HCT116 (cell line): ENCODE measurements at regions not wholly inside any gene's neighbourhood (a gene's known extent, or its start where the extent isn't known, plus 50 kb on each side); places are given as distances from the start of the nearest gene placed in this dataset.

Experiments used
- ATAC-seq: fragments of 200-7000 bp; cut with Tn5 transposase; 2 replicates; pipeline ENCODE4 v1.9.1; 2020; ENCODE audit warnings: mild to moderate bottlenecking, moderate library complexity
- BruUV-seq: library from RNA; stranded (reverse); fragments of 400-500 nt; replicated peaks from 2 replicates; lab custom pipeline; 2021; lab: Mats Ljungman, UMichigan
- CTCF ChIA-PET: fragments of 300-600 bp; sonication (Branson Sonifier 250); formaldehyde crosslinking; loops from one replicate; lab custom pipeline; 2021; ENCODE audit warnings: antibody characterized with exemption; lab: Charles Lee
- POLR2A ChIA-PET: fragments of 300-600, 350-600 bp; sonication (Branson Sonifier 250); formaldehyde crosslinking; loops from one replicate; lab custom pipeline; 2021; ENCODE audit warnings: antibody characterized with exemption; lab: Charles Lee
- RAD21 ChIA-PET, 2 experiments: fragments of 300-600 bp; sonication (Branson Sonifier 250); formaldehyde crosslinking; loops; one replicate each; lab custom pipeline; 2023; ENCODE audit warnings: low total read pairs in 2 of 2; ENCODE audit not compliant: uncharacterized antibody in 2 of 2, unreplicated experiment in 2 of 2, low non-redundant PET in 1 of 2; lab: Charles Lee
- DNase-seq: peaks from one replicate; pipeline ENCODE4 v3.0.0-alpha.2; 2010; ENCODE audit warnings: low read depth, low spot score
- H2AFZ ChIP-seq: fragments of 200-600 bp; shearing (Covaris generic), sonication (generic); 2 replicates; pipeline ENCODE4 v1.6.1; 2017; ENCODE audit warnings: low read depth, mixed run types, mixed read lengths, antibody characterized with exemption, low read length; ENCODE audit not compliant: poor library complexity, severe bottlenecking
- H3K27ac ChIP-seq: 2 replicates; pipeline ENCODE4 v1.5.1; 2012; ENCODE audit warnings: low read depth, low read length
- H3K27me3 ChIP-seq: fragments of 200-600 bp; sonication (generic); 2 replicates; pipeline ENCODE4 v1.6.1; 2016; ENCODE audit warnings: mixed run types, low read length, mixed read lengths; ENCODE audit not compliant: insufficient read depth
- H3K36me3 ChIP-seq, 2 experiments: fragments of 200-500 bp in 1 of 2; fragments of 200-600 bp in 1 of 2; sonication (Bioruptor generic) in 1 of 2; sonication (generic) in 1 of 2; 2 replicates each; pipeline versions ENCODE4 v1.5.1 to v1.6.1; 2014 to 2016; ENCODE audit warnings: low read length in 2 of 2, inconsistent platforms in 1 of 2, mixed read lengths in 1 of 2, mixed run types in 1 of 2; ENCODE audit not compliant: insufficient read depth in 2 of 2, control insufficient read depth in 1 of 2
- H3K4me1 ChIP-seq, 2 experiments: fragments of 200-600 bp in 1 of 2; sonication (generic) in 1 of 2; 2 replicates each; pipeline versions ENCODE4 v1.5.1 to v1.6.1; 2012 to 2017; ENCODE audit warnings: low read length in 2 of 2, inconsistent platforms in 1 of 2, mild to moderate bottlenecking in 1 of 2, mixed read lengths in 1 of 2, mixed run types in 1 of 2, moderate library complexity in 1 of 2; ENCODE audit not compliant: insufficient read depth in 2 of 2, control insufficient read depth in 1 of 2
- H3K4me2 ChIP-seq: fragments of 200-600 bp; sonication (generic); 2 replicates; pipeline ENCODE4 v1.6.1; 2017; ENCODE audit warnings: mixed run types, low read length, mixed read lengths
- H3K4me3 ChIP-seq, 2 experiments: fragments of 200-600 bp in 1 of 2; sonication (generic) in 1 of 2; replicated peaks in 1 of 2; 2 replicates each; pipeline ENCODE4 v1.5.1; 2011 to 2016; ENCODE audit warnings: low read length in 2 of 2, control low read depth in 1 of 2, low read depth in 1 of 2, mild to moderate bottlenecking in 1 of 2, mixed read lengths in 1 of 2, mixed run types in 1 of 2
- H3K79me2 ChIP-seq: fragments of 200-600 bp; sonication (generic); 2 replicates; pipeline ENCODE4 v1.6.1; 2017; ENCODE audit warnings: mild to moderate bottlenecking, mixed run types, low read length, moderate library complexity, mixed read lengths; ENCODE audit not compliant: insufficient read depth
- H3K9ac ChIP-seq: fragments of 200-600 bp; sonication (generic); 2 replicates; pipeline ENCODE4 v1.6.1; 2016; ENCODE audit warnings: low read length, mixed read lengths
- H3K9me2 ChIP-seq: fragments of 200-600 bp; sonication (generic), shearing (Covaris generic); 2 replicates; pipeline ENCODE4 v1.6.1; 2017; ENCODE audit warnings: mixed run types, mild to moderate bottlenecking, moderate library complexity; ENCODE audit not compliant: insufficient read depth
- H3K9me3 ChIP-seq, 2 experiments: fragments of 200-500 bp in 1 of 2; fragments of 200-600 bp in 1 of 2; sonication (Bioruptor generic) in 1 of 2; sonication (generic) in 1 of 2; 2 replicates each; pipeline ENCODE4 v1.6.1; 2014 to 2017; ENCODE audit warnings: low read length in 2 of 2, mixed read lengths in 2 of 2, inconsistent platforms in 1 of 2, low read depth in 1 of 2, mild to moderate bottlenecking in 1 of 2, mixed run types in 1 of 2, moderate library complexity in 1 of 2; ENCODE audit not compliant: control insufficient read depth in 1 of 2, insufficient read depth in 1 of 2
- H4K20me1 ChIP-seq: fragments of 200-600 bp; sonication (generic), shearing (Covaris generic); 2 replicates; pipeline ENCODE4 v1.6.1; 2017; ENCODE audit warnings: mixed run types, mild to moderate bottlenecking, moderate library complexity; ENCODE audit not compliant: insufficient read depth
- ELF1 ChIP-seq: IDR thresholded peaks from 2 replicates; pipeline ENCODE4 v1.6.1; 2012; ENCODE audit warnings: low read depth, borderline replicate concordance
- MAX ChIP-seq: IDR thresholded peaks from 2 replicates; pipeline ENCODE4 v1.6.1; 2012
- RAD21 ChIP-seq: IDR thresholded peaks from 2 replicates; pipeline ENCODE4 v1.6.1; 2012; ENCODE audit warnings: low read depth, mild to moderate bottlenecking
- SIN3A ChIP-seq: IDR thresholded peaks from 2 replicates; pipeline ENCODE4 v1.6.1; 2012; ENCODE audit warnings: low read depth
- SP1 ChIP-seq: IDR thresholded peaks from 2 replicates; pipeline ENCODE4 v1.6.1; 2012; ENCODE audit warnings: low read depth
- intact Hi-C: fragments of 100-400 bp; cut with micrococcal nuclease; formaldehyde crosslinking; loops from 2 replicates; pipeline ENCODE4 v1.10.0; 2022

DNA sequence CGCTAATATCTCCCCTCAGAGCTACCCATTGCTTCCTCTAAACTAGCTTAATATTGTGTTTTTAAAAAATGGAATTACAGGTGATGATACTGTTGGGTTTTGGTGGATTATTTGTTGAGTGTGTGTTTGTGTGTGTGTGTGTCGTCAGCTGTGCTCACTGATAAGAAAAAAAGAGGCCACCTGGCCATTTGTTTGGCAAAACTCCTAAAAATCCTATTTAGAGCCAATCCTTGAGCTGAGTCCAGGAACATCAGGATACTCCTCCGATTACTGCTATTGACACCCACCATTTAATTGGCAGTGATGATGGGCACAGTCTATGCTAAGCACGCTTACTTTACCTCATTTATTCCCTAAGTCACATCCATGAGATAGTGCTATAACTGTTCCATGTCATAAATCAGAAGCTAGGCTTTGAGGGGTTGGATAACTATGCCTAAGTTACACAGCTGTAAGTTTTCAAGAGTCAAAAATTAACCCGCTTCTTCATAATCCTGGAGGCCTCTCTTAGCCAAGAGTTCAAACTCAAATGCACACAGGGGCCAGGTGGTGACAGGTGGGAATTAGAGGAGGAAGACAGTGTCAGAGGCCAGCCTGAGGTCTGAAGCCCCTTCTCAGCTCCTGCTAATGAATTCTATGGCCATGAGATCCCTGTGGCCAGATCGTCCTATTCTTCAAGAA, 1026.6 kb upstream of the TMEM132C start:
- no peaks in the 10 kb centered on the region for H3K9me3 ChIP-seq
- no peaks in the 10 kb centered on the region for H3K27me3 ChIP-seq
- BruUV-seq: no TSS peak
- no peaks in the 10 kb centered on the region for H3K36me3 ChIP-seq
- H4K20me1 ChIP-seq: no peaks in the 10 kb centered on the region
- H3K4me2 ChIP-seq: no peak overlapping the region
- no peak overlapping the region for H3K27ac ChIP-seq
- H3K9ac ChIP-seq: no peak overlapping the region
- TF ChIP-seq SIN3A: no peak
- TF ChIP-seq SP1: no peak
- TF ChIP-seq ELF1: no peak
- RAD21 ChIA-PET: no interaction called here
- H3K4me3 ChIP-seq: no peak overlapping the region
- intact Hi-C loops: no loop called here
- H3K4me1 ChIP-seq: no peaks in the 10 kb centered on the region
- no peak overlapping the region for H2AFZ ChIP-seq
- POLR2A ChIA-PET: no interaction called here
- CTCF ChIA-PET: no interaction called here
- no peaks in the 10 kb centered on the region for H3K79me2 ChIP-seq
- DNase-seq (no peak), ATAC-seq (no peak)
- H3K9me2 ChIP-seq: peaks cover 9% of the 10 kb centered on the region; the same call in 1 of the 2 replicates

DNA sequence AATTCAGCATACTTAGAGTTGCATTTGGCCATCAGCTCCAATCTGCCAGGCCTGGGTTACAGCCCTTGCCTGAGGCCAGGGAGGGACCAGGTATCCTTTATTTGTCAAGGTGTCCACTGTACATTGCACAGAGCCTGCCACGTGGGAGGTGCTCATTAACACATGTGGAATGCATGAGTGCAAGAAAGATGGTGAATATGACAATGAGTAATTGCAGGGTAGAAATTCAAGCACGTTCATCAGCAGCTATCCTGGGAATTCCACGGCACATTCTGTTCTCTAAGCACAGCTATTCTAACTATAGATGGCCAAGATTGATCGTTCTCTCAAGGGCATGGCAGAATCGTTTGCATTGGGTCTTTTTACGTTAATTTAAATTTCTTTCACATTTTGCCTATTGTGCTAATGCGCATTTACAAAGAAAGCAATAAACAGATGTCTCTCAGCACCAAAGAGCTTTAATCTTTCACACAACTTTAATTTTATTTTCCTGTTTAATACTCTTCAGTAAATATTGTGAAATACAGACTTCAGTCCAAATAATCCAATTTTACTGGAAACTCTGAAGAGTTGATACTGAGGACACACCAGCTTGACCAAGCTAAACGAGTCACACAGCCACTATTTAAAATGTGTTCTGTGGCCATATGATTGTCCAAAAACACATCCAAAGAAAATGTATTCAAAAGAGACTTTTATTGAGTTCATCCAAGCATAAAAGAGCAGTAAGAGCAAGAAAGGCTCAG, 1025.7 kb upstream of the TMEM132C start:
- Histone ChIP-seq H3K9me2 (peaks cover 9% of the 10 kb centered on the region; the same call in 1 of the 2 replicates), H4K20me1 (no peaks in the 10 kb centered on the region), H3K79me2 (no peaks in the 10 kb centered on the region), H3K36me3 (no peaks in the 10 kb centered on the region), H2AFZ (no peak overlapping the region)
- RAD21 ChIA-PET: no interaction called here
- DNase-seq: no peak
- 0 out of 2 replicates have a peak, but pooled peaks have one; percentile 27 for TF ChIP-seq MAX
- no peak for TF ChIP-seq RAD21
- TF ChIP-seq, all 23 proteins: peak for 1
- Histone ChIP-seq H3K9ac (no peak overlapping the region), H3K27me3 (no peaks in the 10 kb centered on the region), H3K9me3 (no peaks in the 10 kb centered on the region), H3K4me3 (no peak overlapping the region), H3K27ac (no peak overlapping the region), H3K4me2 (no peak overlapping the region), H3K4me1 (no peaks in the 10 kb centered on the region)
- CTCF ChIA-PET: no interaction called here
- POLR2A ChIA-PET: no interaction called here
- ATAC-seq: no peak
- intact Hi-C loops: no loop called here
- no TSS peak for BruUV-seq
